SK-N-SH (cell line): ENCODE measurements at regions not wholly inside any gene's neighbourhood (a gene's known extent, or its start where the extent isn't known, plus 50 kb on each side); places are given as distances from the start of the nearest gene placed in this dataset.

Source experiments
- CHD2 ChIP-seq: fragments of 150-350 bp; IDR thresholded peaks from 2 replicates; pipeline ENCODE4 v1.6.1; 2018; ENCODE audit warnings: low read length; ENCODE audit not compliant: partially characterized antibody
- CTCF ChIP-seq: fragments of 200-600 bp; sonication (generic); IDR thresholded peaks from 2 replicates; pipeline ENCODE4 v1.6.1; 2017; ENCODE audit warnings: antibody characterized with exemption, mild to moderate bottlenecking, moderate library complexity
- GABPA ChIP-seq: IDR thresholded peaks from 2 replicates; pipeline ENCODE4 v1.4.0; 2012; ENCODE audit warnings: low read depth, mild to moderate bottlenecking
- NFIC ChIP-seq: IDR thresholded peaks from 2 replicates; pipeline ENCODE4 v1.4.0; 2012; ENCODE audit warnings: borderline replicate concordance
- RAD21 ChIP-seq: IDR thresholded peaks from 2 replicates; pipeline ENCODE4 v1.6.1; 2012; ENCODE audit warnings: mild to moderate bottlenecking, low read length
- SIN3A ChIP-seq: IDR thresholded peaks from 2 replicates; pipeline ENCODE4 v1.6.1; 2012; ENCODE audit warnings: low read depth, mild to moderate bottlenecking, low read length, moderate library complexity, borderline replicate concordance
- ZBTB33 ChIP-seq: IDR thresholded peaks from 2 replicates; pipeline ENCODE4 v1.4.0; 2012; ENCODE audit warnings: low read depth, borderline replicate concordance
- TF ChIP-seq, protein P1 (sequence below): IDR thresholded peaks from 2 replicates; pipeline ENCODE4 v1.4.0; 2012; ENCODE audit warnings: low read depth

- TF ChIP-seq CTCF: peak; percentile 39
- TF ChIP-seq ZBTB33: no peak
- TF ChIP-seq CHD2: no peak
- TF ChIP-seq RAD21: no peak
- no peak for TF ChIP-seq GABPA
- no peak for TF ChIP-seq NFIC
- no peak for TF ChIP-seq SIN3A
- TF ChIP-seq, protein P1, sequence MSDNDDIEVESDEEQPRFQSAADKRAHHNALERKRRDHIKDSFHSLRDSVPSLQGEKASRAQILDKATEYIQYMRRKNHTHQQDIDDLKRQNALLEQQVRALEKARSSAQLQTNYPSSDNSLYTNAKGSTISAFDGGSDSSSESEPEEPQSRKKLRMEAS: no peak
Measured at GRCh38 chr5:153425914-153426313, 64.6 kb upstream of the GRIA1 start.
